Activated CD4-positive, alpha-beta T cell treated with anti-CD3 and anti-CD28 coated beads, Interleukin-2, amount 50 U/mL, for 4 hours (primary cell): ENCODE measurements at regions not wholly inside any gene's neighbourhood (a gene's known extent, or its start where the extent isn't known, plus 50 kb on each side); places are given as distances from the start of the nearest gene placed in this dataset.
"Not testable (repeated sequence)": the region's sequence is repeated elsewhere in the genome, so short reads cannot be mapped to it uniquely, and the experiment has no call there.

Experiments used
- DNase-seq, 2 experiments: peaks; one replicate each; pipeline ENCODE4 v3.0.0-alpha.2; 2020

DNA sequence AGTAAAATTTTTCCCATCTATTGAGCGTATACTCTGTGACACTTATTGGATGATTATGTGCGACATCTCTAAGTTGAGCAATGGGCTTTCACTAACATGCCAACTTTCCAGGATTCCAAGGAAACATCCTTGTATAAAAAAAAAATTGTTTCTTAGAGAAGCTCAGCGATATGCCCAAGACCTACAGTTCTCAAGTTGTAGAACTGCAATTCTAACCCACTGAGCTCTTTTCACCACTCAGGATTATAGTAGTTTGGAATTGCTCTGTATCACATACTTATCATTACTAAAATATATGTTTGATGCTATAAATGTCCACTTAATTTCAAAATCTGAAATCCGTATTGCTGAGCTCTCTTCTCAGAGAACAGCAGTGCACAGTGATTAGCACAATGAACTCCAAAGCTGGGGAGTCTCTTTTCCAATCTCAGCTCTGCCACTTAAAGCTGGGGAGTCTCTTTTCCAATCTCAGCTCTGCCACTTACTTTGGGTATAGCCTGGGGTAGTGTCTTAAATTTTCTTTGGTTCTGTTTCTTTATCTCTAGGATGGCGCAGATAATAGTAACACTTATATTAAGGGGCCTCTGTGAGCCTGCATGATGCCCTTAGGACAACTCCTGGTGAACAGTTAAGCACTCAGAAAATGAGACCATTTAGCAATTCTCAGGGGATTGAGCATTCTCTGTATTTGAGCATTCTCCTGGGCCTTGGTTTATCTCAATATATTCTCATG is 1722.2 kb upstream of the AGA start:
- DNase-seq: no peak

GRCh38 chr4:179165000-179165738 is 1722.9 kb upstream of the AGA start:
- no peak for DNase-seq

DNA sequence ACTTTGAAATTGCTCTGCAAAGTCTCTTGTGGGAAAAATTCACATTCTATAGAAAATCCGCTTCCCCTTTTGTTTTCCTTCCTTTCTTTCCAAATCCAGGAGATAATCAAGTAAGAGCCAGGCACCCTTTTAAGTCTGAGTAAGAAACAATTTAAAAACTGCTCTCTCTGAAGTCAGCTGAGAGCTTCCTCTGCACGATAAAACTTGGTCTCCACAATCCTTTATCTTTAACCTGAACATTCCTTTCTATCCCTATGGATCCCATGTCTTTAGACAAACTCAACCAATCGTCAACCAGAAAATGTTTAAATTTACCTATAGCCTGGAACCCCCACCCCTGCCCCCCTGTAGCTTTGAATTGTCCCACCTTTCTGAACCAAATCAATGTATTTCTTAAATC is 1723.6 kb upstream of the AGA start:
- no peak for DNase-seq

- not testable (repeated sequence) for DNase-seq
These were observed 1728.1 kb upstream of the AGA start for GRCh38 chr4:179170308-179170707.

GRCh38 chr4:179182741-179183140 is 1740.5 kb upstream of the AGA start:
- DNase-seq: no peak

DNA sequence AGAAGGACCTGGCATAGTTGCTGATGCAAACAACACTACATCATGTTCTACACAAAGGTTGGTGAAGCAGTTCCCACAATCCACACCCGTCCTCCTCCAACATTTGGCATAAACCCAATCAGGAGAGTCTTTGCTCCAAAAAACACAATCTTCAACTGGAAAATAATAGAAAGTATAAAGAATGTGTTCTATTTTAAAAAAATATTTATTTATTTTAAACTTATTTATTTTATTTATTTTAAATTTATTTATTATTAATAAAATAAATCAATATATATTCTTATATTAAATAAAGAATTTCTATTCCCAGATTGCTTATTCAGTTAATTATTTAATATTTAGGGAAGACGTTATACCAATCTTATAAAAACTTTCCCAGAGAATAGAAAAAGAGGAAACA is 1753.7 kb upstream of the AGA start:
- DNase-seq: no peak

- DNase-seq: no peak
These were observed 1754.3 kb upstream of the AGA start for GRCh38 chr4:179196511-179196910.

- DNase-seq: no peak
These were observed 1758.4 kb upstream of the AGA start for GRCh38 chr4:179200681-179201080.

DNA sequence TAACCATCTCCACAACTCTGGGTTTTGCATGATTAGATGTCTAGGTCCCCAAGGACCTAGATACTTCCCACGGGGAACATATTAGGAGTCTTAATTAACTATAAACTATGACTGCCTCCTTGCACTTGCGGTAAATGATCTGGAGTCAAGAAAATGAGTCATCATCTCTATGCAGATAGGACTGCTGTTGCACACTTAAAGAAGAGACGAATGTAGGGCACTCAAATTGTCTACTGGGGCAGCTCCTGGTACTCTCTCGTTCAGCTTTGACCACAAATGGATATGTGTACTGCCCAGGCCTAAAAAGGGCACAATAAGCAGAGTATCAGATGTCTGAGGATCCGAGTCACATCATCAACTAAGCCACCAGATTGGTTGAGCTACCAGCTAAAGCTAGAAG is 1783.4 kb upstream of the AGA start:
- no peak for DNase-seq

DNA sequence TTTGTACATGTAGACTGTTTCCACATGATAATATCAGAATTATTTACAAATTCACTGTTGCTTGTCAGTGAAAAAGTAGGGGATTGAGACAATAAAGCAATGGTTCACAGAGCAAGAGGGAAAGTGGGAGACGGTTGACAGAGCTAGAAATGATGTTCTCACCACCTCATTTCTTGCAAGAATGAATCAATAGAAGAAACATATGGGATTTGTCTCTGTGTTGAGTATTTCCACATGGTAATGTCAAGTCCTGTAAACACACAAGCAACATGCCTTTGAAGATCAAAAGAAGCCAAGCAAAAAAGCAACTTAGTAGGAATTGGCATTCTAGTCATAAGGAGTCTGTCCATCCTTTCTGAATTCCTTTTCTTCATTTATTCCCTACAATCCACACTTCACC is 1806.6 kb upstream of the AGA start:
- DNase-seq: no peak

DNA sequence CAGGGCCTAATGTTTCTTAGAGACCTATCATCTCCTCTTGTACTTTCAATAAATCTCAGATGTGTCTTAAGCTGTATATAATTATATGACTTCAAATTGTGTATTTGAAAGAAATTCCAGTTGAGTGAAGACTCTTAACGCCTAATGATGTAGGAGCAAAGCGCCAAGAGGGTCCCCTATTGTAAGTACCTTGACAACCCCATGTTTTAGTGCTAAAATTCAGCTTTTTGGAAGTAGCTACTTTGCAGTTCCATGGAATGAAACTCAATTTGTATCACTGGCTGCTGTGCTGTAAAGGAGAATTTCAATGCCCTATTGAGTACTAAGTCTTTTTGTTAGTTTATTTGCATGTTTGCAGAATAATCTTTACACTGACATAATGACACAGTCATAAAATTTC is 1826.6 kb upstream of the AGA start:
- DNase-seq: no peak

- no peak for DNase-seq
These were observed 1830.0 kb upstream of the AGA start for GRCh38 chr4:179272282-179272681.

DNA sequence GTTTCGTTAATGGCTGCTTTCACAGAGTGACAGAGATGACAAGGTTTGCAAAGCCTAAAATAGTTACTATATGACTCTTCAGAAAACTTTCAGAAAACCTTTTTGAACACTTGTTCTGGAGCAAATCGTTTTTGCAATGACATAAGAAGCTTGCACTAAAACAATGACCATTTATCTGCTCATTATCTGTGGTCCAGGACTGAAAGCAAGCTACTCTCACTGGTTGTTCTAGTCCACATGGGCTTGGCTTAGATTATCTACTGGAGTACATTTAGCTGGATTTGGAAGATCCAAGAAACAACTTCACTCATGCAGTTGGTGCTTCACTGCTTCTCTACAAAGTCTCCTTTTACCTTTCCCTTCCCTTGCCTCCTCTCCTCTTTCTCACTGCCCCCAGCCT is 1836.4 kb upstream of the AGA start:
- DNase-seq: no peak

GRCh38 chr4:179285696-179286095 is 1843.5 kb upstream of the AGA start:
- no peak for DNase-seq

DNA sequence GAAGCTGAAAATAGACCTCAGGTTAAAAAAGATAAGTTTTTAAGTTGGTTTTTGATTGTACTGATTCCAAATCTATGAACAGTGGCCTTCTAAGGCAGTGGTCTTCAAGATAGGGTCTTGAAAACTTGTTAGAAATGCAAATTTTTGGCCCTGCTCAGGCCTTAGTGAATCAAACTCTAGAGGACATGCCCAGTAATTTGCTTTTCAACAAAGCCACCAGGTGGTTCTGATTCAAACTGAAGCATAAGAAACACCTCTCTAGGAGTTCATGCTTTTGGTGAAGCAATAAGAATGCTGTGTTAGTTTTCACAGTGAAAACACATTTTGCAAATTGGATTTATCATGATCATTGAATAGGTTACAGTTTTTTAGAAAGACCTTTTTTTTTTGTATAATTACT is 1849.4 kb upstream of the AGA start:
- DNase-seq: no peak

- DNase-seq: no peak
These were observed 1850.2 kb upstream of the AGA start for GRCh38 chr4:179292468-179292867.

DNA sequence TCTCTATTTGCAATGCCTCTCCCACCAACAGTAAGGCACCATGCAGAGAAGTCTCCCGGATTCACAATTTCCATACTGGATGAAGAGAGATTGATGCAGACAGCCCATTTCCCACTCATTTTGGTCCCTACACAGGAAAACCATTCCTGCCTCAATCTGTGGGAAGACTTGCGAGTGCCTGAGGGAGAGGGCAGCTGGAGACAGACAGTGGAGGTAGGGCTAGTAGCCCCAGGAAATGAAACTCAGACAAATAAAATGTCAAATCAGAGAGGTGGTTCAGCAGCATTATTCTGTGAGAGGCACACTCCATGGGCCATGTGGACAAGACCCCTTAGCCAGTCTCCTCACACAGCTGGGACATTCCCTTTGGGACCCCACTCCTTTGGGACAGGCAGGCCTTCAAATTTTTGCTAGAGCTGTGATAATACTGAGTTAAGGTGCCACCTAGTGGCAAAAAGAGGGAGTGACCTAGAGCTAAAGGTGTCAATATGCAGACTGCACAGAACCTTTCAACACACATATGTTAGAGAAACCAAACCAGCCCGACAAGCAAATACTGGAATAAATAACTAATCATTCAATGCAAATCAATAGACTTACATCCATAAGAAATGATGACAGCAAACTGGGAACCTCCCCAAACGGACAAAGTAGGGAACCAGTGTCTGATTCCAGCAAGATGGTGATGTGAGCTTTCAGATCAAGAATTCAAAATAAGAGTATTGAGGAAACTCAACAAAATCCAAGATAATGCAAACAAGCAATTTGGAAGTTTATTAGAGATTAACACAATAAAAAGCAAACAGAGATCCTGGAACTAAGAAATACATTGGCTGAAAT is 1865.3 kb upstream of the AGA start:
- DNase-seq: no peak

DNA sequence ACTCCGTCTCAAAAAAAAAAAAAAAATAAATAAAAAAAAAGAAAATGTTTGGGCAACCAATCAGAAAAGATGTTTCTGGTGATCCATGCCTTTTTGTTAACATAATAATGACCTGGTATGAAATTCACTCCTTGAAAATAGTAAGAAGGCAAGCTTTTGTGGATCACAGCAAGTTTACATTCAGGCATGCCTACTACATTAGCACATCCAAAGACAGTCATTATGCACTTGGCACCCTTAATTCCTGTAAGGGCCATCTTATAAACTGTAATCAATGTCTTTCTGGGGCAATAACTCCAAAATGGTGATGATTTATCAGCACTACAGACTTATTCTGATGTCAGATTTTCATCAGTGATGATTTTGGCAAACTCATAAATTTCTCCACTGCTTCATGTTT is 1871.6 kb upstream of the AGA start:
- DNase-seq: no peak

- no peak for DNase-seq
These were observed 1882.9 kb upstream of the AGA start for GRCh38 chr4:179325181-179325580.

DNA sequence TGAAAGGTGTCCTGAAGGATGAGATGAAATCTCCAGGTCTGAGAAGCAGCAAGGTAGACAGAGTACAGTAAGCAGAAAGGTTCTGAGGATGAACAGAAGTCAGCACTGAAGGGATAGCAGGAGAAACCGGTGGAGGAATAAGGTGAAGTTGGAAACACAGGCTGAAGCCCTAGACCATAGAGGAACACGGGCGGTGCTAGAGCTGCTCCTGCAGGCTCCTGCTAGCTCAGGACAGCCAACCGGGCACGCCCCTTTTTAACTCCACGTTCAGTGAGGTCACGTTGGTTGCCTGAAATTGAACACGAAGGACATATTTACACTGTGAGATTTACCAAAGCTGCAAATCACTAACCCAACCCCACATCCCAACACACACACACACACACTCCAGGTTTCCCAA is 1886.4 kb upstream of the AGA start:
- DNase-seq: no peak

DNA sequence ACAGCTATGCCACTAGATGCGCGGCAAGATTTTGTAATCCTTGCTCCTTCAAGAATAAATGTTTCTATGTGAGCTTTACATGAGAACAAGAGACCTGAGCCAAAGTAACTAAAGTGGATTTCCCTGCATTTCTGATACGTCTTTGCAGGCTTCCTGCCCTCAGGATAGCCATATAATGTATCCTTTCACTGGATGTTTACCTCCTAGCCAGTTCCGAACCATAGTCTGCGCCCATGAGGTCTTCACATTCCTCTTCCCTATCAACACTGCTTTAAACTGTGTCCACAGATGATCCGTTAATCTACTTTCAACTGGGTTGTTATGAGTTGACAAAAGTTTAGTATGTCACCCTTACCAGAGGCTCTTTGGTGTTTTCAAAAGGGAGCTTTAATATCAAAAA is 1889.1 kb upstream of the AGA start:
- no peak for DNase-seq

GRCh38 chr4:179344861-179345260 is 1902.6 kb upstream of the AGA start:
- no peak for DNase-seq

GRCh38 chr4:179352221-179352620 is 1910.0 kb upstream of the AGA start:
- no peak for DNase-seq

DNA sequence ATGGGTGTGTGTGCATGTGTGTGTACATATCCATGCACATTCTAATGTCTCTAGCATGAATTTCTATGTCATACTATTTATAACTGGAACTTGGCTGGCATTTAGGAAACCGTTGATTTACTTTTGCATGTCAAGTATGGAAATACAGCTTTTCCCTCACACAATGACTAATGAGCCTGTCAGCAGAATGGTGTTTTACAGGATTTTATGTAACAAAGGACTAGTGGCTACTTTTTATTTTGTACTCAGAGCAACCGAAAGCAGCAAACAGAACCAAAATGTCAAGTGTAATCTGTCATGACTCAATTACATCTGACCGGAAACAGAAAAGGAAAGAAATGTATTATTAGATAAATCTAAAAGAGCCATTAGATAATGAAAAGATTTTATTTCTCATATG is 1911.5 kb upstream of the AGA start:
- no peak for DNase-seq
